ENCODE measurements at regions not wholly inside any gene's neighbourhood (a gene's known extent, or its start where the extent isn't known, plus 50 kb on each side); places are given as distances from the start of the nearest gene placed in this dataset.

GRCh38 chr9:115415450-115415849, 297.5 kb upstream of the TNC start:
- TF ChIP-seq FOXA2 (IDR thresholded peaks at IDR 0.05) (no peak), TAF1 (conservative IDR thresholded peaks at IDR 0.05) (no peak), RXRA (IDR thresholded peaks at IDR 0.05) (no peak), HNF4A (conservative IDR thresholded peaks at IDR 0.05) (no peak), EGR1 (IDR thresholded peaks at IDR 0.05; ENCODE audit: low read depth in 2 of 2) (no peak), REST (IDR thresholded peaks at IDR 0.05) (no peak), YY1 (IDR thresholded peaks at IDR 0.05) (no peak), GABPA (IDR thresholded peaks at IDR 0.05 in 1 of 2, conservative IDR thresholded peaks at IDR 0.05 in 1 of 2) (no peak), MAX (IDR thresholded peaks at IDR 0.05) (no peak), SP1 (IDR thresholded peaks at IDR 0.05) (no peak)
- TF ChIP-seq, protein P1, sequence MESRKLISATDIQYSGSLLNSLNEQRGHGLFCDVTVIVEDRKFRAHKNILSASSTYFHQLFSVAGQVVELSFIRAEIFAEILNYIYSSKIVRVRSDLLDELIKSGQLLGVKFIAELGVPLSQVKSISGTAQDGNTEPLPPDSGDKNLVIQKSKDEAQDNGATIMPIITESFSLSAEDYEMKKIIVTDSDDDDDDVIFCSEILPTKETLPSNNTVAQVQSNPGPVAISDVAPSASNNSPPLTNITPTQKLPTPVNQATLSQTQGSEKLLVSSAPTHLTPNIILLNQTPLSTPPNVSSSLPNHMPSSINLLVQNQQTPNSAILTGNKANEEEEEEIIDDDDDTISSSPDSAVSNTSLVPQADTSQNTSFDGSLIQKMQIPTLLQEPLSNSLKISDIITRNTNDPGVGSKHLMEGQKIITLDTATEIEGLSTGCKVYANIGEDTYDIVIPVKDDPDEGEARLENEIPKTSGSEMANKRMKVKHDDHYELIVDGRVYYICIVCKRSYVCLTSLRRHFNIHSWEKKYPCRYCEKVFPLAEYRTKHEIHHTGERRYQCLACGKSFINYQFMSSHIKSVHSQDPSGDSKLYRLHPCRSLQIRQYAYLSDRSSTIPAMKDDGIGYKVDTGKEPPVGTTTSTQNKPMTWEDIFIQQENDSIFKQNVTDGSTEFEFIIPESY (IDR thresholded peaks at IDR 0.05): no peak
- TF ChIP-seq, protein P2, sequence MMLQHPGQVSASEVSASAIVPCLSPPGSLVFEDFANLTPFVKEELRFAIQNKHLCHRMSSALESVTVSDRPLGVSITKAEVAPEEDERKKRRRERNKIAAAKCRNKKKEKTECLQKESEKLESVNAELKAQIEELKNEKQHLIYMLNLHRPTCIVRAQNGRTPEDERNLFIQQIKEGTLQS (IDR thresholded peaks at IDR 0.05): no peak
- no peak overlapping the region for H3K27ac ChIP-seq (ENCODE audit: low read depth in 1 of 2, low read length in 2 of 2)

GRCh38 chr9:115416299-115416698, 298.3 kb upstream of the TNC start:
- peaks cover 0 to 4% (median 2%) of the 10 kb centered on the region in 4 donors for H3K9me3 ChIP-seq (ENCODE audit: control insufficient read depth in 4 of 4, low read length in 3 of 4)
- H3K27ac ChIP-seq (ENCODE audit: low read depth in 1 of 2, low read length in 2 of 2): no peak overlapping the region
- H3K4me3 ChIP-seq (ENCODE audit: low read depth in 1 of 3, low read length in 3 of 3): no peak overlapping the region
- DNase-seq (ENCODE audit: low spot score): no peak
- no peaks in the 10 kb centered on the region for H3K27me3 ChIP-seq (ENCODE audit: control insufficient read depth in 4 of 4, insufficient read depth in 4 of 4, low read length in 3 of 4)
- no peak overlapping the region for H3K9ac ChIP-seq (ENCODE audit: low read depth in 1 of 2, low read length in 2 of 2)
- H3K36me3 ChIP-seq (ENCODE audit: control insufficient read depth in 4 of 4, insufficient read depth in 3 of 4, low read depth in 1 of 4, low read length in 3 of 4): no peaks in the 10 kb centered on the region
- WGBS: 86% methylated on average over 2 of the region's 2 CpGs
- no peak for TF ChIP-seq MAX (IDR thresholded peaks at IDR 0.05)
- TF ChIP-seq EGR1 (IDR thresholded peaks at IDR 0.05; ENCODE audit: low read depth in 2 of 2): no peak
- no peak for TF ChIP-seq REST (IDR thresholded peaks at IDR 0.05)
- no peak for TF ChIP-seq FOXA2 (IDR thresholded peaks at IDR 0.05)
- no peak for TF ChIP-seq NR2F2 (IDR thresholded peaks at IDR 0.05)
- TF ChIP-seq FOXA1 (IDR thresholded peaks at IDR 0.05): no peak
- no peak for TF ChIP-seq TAF1 (conservative IDR thresholded peaks at IDR 0.05)
- TF ChIP-seq GABPA (IDR thresholded peaks at IDR 0.05 in 1 of 2, conservative IDR thresholded peaks at IDR 0.05 in 1 of 2): no peak
- TF ChIP-seq, protein P2 (IDR thresholded peaks at IDR 0.05): no peak
- TF ChIP-seq CTCF (IDR thresholded peaks at IDR 0.05; ENCODE audit: low read depth, low read length, missing input control): no peak
- no peak for TF ChIP-seq JUND (IDR thresholded peaks at IDR 0.05)
- TF ChIP-seq RXRA (IDR thresholded peaks at IDR 0.05): no peak
- H3K4me1 ChIP-seq (ENCODE audit: control insufficient read depth in 4 of 4, insufficient read depth in 4 of 4, low read length in 3 of 4): no peaks in the 10 kb centered on the region

More at GRCh38 chr9:115415450-115415849, 297.5 kb upstream of the TNC start:
- H3K36me3 ChIP-seq (ENCODE audit: control insufficient read depth in 4 of 4, insufficient read depth in 3 of 4, low read depth in 1 of 4, low read length in 3 of 4): no peaks in the 10 kb centered on the region
- H3K9ac ChIP-seq (ENCODE audit: low read depth in 1 of 2, low read length in 2 of 2): no peak overlapping the region
- H3K9me3 ChIP-seq (ENCODE audit: control insufficient read depth in 4 of 4, low read length in 3 of 4): peaks cover 0 to 1% (median under 1%) of the 10 kb centered on the region in 4 donors
- DNase-seq (ENCODE audit: low spot score): no peak
- H3K4me3 ChIP-seq (ENCODE audit: low read depth in 1 of 3, low read length in 3 of 3): no peak overlapping the region
- WGBS: 61% methylated on average over 3 of the region's 3 CpGs
- no peaks in the 10 kb centered on the region for H3K4me1 ChIP-seq (ENCODE audit: control insufficient read depth in 4 of 4, insufficient read depth in 4 of 4, low read length in 3 of 4)
- no peaks in the 10 kb centered on the region for H3K27me3 ChIP-seq (ENCODE audit: control insufficient read depth in 4 of 4, insufficient read depth in 4 of 4, low read length in 3 of 4)

Measured in liver (tissue), 8 donors.